SH-SY5Y (cell line): ENCODE measurements at regions not wholly inside any gene's neighbourhood (a gene's known extent, or its start where the extent isn't known, plus 50 kb on each side); places are given as distances from the start of the nearest gene placed in this dataset.

Experiments
- GATA2 ChIP-seq: IDR thresholded peaks from 2 replicates; pipeline ENCODE4 v1.6.1; 2011; ENCODE audit warnings: mild to moderate bottlenecking, low read depth, low read length
- GATA3 ChIP-seq: IDR thresholded peaks from 2 replicates; pipeline ENCODE4 v1.6.1; 2011; ENCODE audit warnings: low read depth, mild to moderate bottlenecking, low read length, moderate library complexity

DNA sequence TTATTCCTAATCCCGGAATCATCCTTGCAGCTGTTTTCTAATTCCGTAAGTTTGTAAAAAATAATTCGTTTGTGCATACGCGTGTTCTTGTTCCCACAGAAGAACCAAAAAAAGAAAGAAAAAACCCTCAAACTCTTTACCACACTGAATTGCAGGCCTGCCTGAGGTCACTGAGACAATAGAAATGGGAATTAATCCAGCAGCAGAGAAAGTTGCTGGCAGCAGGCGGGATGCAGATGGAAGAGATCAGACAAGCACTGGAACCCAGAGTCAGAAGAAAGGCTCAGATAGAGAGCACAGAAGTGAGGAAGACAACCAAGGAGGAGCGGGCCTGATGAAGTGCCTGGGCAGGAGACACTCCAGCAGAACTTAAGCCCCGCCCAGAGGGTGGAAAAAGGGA, 141.5 kb upstream of the VWC2 start:
- no peak for TF ChIP-seq GATA2
- TF ChIP-seq GATA3, result no peak
